ENCODE measurements at regions not wholly inside any gene's neighbourhood (a gene's known extent, or its start where the extent isn't known, plus 50 kb on each side); places are given as distances from the start of the nearest gene placed in this dataset.

DNA sequence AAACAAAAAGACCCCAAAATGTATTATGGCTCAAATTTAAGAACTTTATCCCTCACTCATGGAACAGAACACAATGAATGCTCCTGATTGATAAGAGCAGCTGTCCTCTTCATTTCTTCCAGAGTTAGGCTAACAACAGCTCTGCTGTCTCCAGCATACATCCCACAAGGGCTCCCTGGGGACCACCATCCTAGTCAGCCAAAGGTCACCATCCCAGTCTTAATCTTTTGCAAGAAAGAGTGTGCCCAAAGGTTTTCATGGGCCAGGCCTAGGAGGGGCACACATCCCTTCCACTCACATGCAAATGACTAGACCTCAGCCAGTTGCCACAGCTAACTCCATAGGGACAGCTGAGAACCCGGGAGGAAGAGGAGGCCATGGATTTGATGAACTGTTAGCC, 555.3 kb downstream of the BUD13 start:
- no peak for DNase-seq (ENCODE audit: low read depth)

DNA sequence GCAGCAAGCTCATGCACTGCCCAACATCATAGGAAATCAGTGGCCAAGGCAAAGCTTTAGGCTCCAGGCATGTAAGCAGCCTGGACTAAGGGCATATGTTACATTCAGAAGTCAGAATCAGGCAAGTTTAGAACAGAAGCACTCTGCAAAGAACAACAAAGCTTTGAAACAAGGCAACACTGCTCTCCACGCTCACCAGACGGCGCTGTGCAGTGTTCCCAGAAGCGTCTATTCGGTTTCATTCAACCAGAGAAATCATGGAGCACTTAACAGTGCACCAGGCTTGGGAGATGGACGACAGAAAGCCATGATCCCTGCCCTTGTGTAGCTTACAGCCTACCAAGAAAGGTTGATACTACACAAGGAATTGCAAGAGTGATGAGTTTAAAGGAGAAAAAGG, 555.8 kb downstream of the BUD13 start:
- peak; percentile 44 for DNase-seq (ENCODE audit: low read depth)

DNA sequence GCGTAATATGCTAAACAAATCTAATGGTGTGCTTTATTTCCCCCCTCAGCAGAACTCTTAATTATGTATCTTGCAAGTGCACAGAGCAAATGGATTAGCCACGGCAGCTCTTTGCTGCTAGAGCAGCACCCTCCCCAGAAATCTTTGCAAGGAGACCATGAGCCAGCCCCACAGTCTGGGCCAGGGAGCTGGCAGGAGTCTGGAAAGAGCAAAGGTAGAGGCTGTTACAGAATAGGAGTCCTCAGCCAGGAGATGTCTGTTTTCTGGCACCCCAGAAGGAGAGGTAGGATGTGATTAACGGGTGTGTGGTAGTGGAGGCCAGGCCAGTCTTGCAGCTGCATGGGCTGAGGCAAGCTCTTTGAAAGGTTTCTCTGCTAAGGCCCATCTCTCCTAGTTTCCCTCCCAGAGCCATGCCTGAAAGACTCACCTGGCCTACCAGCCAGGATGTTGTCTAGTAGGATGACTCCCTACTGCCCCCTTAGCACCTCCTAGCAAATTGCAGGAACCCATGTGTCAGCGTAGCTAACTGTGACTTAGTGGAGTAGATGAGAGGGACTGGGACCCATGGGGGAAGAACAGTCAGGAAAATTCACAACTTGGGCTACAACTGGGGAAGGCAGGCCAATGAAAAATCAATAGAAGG, 557.2 kb downstream of the BUD13 start:
- no peak for DNase-seq (ENCODE audit: low read depth)

DNA sequence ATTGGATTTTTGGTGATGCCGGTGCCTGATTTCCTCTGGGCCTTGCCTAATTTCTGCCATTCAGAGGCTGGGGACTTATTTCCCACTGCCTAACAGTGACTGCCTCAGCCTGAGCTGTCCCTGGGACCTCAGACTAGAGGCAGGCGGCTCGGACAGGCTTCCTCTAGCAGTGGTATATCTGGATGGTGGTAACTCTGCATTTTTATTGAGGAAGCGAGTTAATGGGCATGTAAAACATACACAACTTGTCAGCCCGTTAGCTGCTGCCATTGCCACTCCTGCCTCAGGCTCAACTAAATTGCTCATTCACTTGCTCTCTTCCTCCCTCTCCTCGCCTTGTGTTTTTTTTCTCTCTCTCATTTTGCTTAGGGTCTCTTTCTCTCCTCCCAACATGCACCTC, 561.6 kb downstream of the BUD13 start:
- DNase-seq (ENCODE audit: low read depth), result no peak

GRCh38 chr11:116210663-116211062, 562.1 kb downstream of the BUD13 start:
- no peak for DNase-seq (ENCODE audit: low read depth)

DNA sequence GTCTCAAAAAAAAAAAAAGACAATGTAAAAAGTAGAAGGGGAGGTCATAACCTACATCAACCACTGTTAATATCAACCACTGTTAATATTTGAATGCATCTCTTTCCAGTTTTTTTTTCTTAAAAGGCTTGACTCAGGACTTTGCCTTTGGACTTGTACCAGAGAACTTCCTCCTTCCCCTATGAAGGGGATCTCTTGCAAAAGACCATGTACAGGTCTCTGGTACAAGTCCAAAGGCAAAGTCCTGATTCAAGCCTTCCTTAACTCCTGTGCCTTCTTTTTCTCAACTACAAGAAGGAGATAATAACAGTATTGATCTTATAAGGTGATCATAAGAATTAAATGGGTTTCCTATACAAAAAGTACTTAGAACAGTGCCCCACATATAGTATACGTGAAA, 563.5 kb downstream of the BUD13 start:
- no peak for DNase-seq (ENCODE audit: low read depth)

GRCh38 chr11:116207421-116208141, 565.2 kb downstream of the BUD13 start:
- DNase-seq (ENCODE audit: low read depth), result no peak

DNA sequence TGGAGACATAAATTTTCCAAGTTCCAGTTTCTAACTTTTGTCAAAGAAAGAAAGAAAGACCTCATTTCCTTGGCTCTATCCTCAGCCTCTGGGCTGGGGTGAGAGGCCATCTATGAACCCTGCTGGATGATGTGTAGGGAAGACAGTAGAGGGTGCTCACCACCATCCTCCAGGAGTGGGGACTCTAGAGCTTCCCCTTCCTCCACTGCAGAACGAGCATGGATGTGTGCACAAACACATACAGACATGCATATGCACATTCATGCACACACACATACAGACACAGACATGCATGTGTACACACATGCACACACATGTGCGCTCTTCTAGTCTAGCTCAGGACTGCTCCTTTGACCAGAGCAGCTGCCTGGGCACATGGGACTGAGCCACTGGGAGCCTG, 565.8 kb downstream of the BUD13 start:
- no peak for DNase-seq (ENCODE audit: low read depth)

DNA sequence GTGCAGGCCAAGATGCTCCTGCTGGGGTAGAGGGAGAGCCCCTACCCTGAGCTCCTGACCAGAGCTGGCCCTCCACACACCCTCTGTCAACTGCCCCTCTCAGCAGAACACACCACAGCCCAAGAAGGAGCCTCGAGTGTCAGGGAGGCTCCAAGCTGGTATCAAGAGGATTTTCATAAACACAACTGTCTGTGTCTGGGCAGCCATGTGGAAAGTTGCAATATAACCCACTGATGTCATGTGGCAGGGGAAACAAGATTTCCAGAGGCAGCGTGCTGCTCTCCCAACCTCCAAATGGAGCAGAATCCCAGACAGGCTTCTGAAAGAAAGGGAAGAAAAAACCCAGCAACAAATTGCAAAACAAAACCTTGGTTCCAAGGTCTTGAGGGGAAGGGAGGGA, 569.9 kb downstream of the BUD13 start:
- no peak for DNase-seq (ENCODE audit: low read depth)

DNA sequence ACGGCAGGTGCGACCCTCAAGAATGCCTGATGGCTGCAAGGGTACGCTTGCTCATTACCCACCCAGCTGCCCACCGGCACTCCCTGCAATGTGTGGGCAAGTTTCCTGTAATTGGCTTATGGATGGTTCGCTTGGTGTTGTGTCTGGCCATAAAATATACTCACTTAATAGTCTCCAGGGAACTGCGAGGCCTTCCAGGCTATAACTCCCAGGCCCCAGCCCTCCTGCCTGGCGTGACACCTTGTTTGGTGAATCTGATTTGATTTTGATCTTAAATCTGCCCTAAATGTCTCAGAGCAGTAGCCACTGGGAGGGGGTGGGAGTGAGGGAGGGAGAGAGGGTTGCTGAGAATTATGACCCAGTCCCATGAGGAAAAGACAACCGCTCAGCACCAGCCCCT, 572.2 kb downstream of the BUD13 start:
- no peak for DNase-seq (ENCODE audit: low read depth)

GRCh38 chr11:116199182-116199581, 573.6 kb downstream of the BUD13 start:
- no peak for DNase-seq (ENCODE audit: low read depth)

- no peak for DNase-seq (ENCODE audit: low read depth)
These were observed 578.5 kb downstream of the BUD13 start for GRCh38 chr11:116194156-116194904.

- peak; percentile 30 for DNase-seq (ENCODE audit: low read depth)
These were observed 579.3 kb downstream of the BUD13 start for GRCh38 chr11:116193321-116194131.

DNA sequence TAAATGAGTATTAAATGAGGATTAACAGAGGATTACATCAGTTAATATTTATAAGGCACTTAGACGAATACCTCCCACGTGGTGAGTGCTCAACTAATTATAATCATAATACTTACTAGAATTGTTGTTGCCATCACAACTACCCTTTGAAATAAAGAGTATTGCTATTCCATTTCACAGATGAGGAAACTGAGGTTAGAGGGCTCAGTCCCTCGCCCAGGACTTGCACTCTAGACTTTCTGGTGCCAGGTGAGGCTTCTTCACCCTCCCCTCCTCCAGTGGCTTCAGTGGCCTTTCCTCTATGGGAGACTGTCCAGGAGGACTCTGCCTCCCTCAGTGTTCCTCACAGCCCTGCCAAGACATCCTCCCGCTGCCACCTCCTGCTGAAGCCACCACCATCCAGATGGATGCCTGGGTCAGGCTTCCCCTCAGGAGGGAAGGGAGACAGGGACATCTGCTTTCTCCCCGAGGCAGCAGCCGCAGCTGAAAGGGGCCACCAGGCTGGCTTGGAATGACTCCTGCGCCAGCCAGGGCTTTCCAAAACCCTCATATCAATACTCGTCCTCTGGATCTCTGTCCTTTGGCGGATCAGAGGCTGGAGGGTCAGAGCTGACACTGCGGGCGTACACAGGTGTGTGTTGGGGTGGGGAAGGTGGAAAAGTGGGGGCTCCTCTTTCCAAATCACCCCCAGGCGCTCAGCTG, 580.1 kb downstream of the BUD13 start:
- DNase-seq (ENCODE audit: low read depth), result no peak

GRCh38 chr11:116190861-116191260, 581.9 kb downstream of the BUD13 start:
- DNase-seq (ENCODE audit: low read depth), result no peak

- no peak for DNase-seq (ENCODE audit: low read depth)
These were observed 583.2 kb downstream of the BUD13 start for GRCh38 chr11:116189408-116190170.

DNA sequence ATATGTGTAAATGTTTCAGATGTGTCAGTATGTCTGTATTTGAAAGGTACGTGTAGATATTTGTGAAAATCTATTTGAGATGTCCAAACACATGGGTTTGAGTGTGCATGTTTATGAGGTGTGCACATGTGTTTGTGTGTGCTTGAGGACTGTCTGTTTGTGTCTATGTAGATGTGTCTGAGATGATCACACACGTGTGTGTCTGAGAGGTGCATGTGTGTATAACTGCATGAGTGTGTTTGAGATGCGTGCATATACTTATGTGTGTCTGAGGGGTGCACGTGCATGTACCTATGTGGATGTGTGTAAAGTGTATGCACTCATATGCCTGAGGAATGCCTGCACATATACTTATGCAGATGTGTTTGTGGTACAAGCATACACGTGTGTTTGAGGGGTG, 584.4 kb downstream of the BUD13 start:
- no peak for DNase-seq (ENCODE audit: low read depth)

- DNase-seq (ENCODE audit: low read depth), result no peak
These were observed 585.8 kb downstream of the BUD13 start for GRCh38 chr11:116187026-116187425.

- no peak for DNase-seq (ENCODE audit: low read depth)
These were observed 587.2 kb downstream of the BUD13 start for GRCh38 chr11:116185551-116185950.

DNA sequence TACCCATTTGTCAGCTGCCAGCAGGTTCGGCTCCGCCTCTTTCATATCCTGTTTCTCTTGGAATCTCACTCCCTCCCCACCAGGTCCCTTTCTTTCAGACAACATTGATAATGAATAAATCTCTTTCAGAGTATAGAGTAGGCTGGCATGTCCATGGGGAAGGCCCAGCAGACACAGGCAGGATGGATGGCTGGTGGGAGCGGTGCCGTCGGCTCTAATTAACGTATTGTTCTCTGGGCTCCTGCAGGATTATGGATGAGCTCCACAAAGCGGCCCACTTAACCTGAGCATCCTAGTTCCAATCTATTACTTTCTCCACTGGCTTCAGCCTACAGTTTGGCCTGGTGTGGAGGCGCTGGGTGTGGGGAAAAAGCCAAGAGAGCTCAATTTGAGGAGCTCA, 588.0 kb downstream of the BUD13 start:
- DNase-seq (ENCODE audit: low read depth), result no peak

GRCh38 chr11:116182356-116182966, 590.3 kb downstream of the BUD13 start:
- no peak for DNase-seq (ENCODE audit: low read depth)

All from iris pigment epithelial cell (primary cell).